Brain microvascular endothelial cell (primary cell): ENCODE measurements at regions not wholly inside any gene's neighbourhood (a gene's known extent, or its start where the extent isn't known, plus 50 kb on each side); places are given as distances from the start of the nearest gene placed in this dataset.

Source experiments
- DNase-seq: peaks from one replicate; pipeline ENCODE4 v3.0.0-alpha.2; 2020
- H3K27ac ChIP-seq: fragments of 250-450 bp; sonication (Bioruptor Pico); 2 replicates; pipeline ENCODE4 v1.5.1; 2020; ENCODE audit warnings: mild to moderate bottlenecking, moderate library complexity
- H3K27me3 ChIP-seq: fragments of 250-450 bp; sonication (Bioruptor Pico); replicated peaks from 2 replicates; pipeline ENCODE4 v1.5.1; 2020; ENCODE audit warnings: mild to moderate bottlenecking
- H3K36me3 ChIP-seq: fragments of 250-450 bp; sonication (Bioruptor Pico); replicated peaks from 2 replicates; pipeline ENCODE4 v1.5.1; 2020; ENCODE audit warnings: mild to moderate bottlenecking
- H3K4me3 ChIP-seq: 2 replicates; pipeline ENCODE4 v1.5.1; 2011; ENCODE audit warnings: low read depth, mild to moderate bottlenecking, control low read depth, low read length, moderate library complexity
- in situ Hi-C: cut with HindIII; loops from 2 replicates; pipeline ENCODE4 v1.10.0; 2017; ENCODE audit warnings: low sequenced_read_pairs, low pct_ligation_motif_present
- TF ChIP-seq, protein P1 (sequence below): IDR thresholded peaks from 2 replicates; pipeline ENCODE4 v1.5.1; 2011; ENCODE audit warnings: low read depth, mild to moderate bottlenecking, moderate library complexity, low read length, control low read depth, inconsistent platforms; ENCODE audit errors: missing control alignments

DNA sequence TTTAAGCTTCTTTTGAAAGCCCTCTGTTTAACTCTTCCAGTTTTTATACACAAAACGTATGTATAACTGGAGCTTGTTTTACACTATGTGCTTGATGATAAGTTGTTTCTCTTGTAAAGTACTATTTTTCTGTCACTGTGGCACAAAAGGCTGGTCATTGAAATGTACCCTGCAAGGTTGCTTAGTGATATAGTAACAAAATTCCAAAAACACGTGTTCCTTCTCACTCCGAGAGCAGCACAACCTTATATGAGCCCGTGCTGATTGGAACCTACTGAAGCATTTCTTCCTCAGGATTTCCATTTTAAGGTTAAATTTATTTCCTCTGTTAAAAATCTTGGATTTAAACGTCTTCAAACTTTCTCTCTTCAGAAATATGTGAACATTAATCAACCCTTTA, 772.9 kb upstream of the TENM3 start:
- in situ Hi-C loops = no loop called here
- TF ChIP-seq, protein P1, sequence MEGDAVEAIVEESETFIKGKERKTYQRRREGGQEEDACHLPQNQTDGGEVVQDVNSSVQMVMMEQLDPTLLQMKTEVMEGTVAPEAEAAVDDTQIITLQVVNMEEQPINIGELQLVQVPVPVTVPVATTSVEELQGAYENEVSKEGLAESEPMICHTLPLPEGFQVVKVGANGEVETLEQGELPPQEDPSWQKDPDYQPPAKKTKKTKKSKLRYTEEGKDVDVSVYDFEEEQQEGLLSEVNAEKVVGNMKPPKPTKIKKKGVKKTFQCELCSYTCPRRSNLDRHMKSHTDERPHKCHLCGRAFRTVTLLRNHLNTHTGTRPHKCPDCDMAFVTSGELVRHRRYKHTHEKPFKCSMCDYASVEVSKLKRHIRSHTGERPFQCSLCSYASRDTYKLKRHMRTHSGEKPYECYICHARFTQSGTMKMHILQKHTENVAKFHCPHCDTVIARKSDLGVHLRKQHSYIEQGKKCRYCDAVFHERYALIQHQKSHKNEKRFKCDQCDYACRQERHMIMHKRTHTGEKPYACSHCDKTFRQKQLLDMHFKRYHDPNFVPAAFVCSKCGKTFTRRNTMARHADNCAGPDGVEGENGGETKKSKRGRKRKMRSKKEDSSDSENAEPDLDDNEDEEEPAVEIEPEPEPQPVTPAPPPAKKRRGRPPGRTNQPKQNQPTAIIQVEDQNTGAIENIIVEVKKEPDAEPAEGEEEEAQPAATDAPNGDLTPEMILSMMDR = no peak
- Histone ChIP-seq H3K36me3 (no peaks in the 10 kb centered on the region), H3K4me3 (no peak overlapping the region), H3K27ac (no peak overlapping the region), H3K27me3 (no peaks in the 10 kb centered on the region)
- no peak for DNase-seq

DNA sequence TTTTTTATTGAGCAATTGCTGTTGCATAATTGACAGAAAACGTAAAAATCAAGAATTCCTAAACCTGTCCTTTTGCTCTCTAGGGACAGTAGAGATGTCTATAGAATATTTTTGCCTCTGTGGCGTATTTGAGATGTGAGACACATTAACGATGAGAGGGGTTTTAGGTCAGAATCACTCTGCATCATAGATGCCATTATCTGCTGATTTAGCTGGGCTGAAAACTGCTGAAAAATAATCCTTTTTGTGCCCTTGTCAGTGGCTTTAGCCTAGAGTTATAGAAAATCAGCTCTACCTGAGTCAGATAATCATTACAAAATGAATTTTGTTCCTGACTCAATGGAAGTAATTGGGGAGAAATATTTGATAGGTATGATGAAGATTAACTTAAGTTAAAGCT, 767.8 kb upstream of the TENM3 start:
- H3K27ac ChIP-seq = no peak overlapping the region
- TF ChIP-seq, protein P1 = no peak
- no peaks in the 10 kb centered on the region for H3K36me3 ChIP-seq
- peak overlapping the region; percentile 37 for H3K4me3 ChIP-seq
- no peak for DNase-seq
- in situ Hi-C loops = no loop called here
- no peaks in the 10 kb centered on the region for H3K27me3 ChIP-seq

DNA sequence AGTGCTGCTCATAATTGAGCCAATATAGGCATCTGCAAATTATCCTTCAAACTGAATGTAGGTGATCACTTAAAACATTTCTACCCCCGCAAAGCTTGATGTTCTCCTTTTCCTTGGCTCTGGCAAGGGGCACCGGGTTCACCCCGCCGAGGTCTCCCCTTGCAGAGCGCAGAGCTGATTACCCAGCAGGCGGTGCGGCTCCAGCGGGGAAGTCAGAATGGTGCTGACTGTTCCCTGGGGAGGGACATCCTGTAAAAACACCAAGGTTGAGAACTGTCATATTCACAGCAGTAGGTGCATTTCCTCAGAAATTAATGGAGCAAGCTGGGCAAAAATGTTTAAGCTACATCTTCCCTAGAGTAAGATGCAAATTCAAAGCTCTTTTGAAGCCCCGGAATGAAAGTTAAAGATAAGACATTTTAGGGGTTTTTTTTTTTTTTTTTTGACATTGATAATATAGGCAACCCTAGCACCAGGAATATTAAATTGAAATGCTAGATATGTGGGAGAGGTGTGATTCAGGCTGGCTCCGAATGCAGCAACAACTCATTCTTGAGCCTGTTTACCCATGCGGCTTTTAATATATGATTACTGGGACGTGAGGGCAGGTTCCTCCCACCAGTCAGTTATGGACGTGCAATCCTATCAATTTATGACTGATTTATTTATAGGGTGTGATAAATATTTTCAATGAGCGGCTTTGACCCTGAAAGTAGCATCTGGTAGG, 767.3 kb upstream of the TENM3 start:
- TF ChIP-seq, protein P1 = no peak
- DNase-seq = peak; percentile 9
- H3K4me3 ChIP-seq = peak overlapping the region; percentile 37
- H3K27me3 ChIP-seq = no peaks in the 10 kb centered on the region
- no peak overlapping the region for H3K27ac ChIP-seq
- H3K36me3 ChIP-seq = no peaks in the 10 kb centered on the region
- in situ Hi-C loops = no loop called here

DNA sequence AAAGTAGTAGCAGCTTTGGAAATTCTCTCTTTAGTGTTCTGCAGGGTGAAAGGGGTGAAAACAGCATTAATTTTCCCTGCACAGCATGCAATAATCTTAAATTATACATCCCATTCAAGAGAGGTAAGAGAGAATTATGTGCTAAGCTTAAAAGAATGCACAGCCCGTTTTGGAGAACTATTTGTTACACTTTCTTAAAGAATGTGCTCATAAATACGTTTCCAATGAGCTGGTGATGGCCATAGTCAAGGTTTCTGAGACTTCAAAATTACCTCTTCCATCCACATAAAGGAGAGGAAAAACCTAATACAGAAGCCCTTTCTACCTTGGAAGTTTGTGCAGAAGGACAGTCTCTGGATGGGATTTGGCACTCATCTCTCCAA, 766.7 kb upstream of the TENM3 start:
- Histone ChIP-seq H3K36me3 (no peaks in the 10 kb centered on the region), H3K27me3 (no peaks in the 10 kb centered on the region), H3K4me3 (no peak overlapping the region), H3K27ac (no peak overlapping the region)
- no peak for DNase-seq
- TF ChIP-seq, protein P1 = no peak
- in situ Hi-C loops = no loop called here

DNA sequence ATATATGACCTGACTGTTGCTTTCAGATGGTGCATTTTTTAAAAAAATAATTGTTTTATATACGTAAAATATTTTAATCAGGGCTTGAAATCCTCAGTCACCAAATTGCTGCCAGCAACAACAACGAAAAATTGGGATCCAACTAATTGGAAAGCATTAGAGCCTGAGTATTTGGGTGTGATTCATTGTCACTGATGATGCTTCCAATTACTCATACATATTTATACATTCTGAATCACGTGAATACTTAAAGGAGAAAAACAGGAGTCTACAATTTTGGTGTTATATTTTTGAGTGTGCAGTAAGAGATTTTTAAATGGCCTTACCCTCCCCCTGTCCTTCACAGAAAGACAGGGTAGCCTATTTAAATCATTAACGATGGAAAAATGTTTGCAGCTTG, 765.6 kb upstream of the TENM3 start:
- no peak for DNase-seq
- TF ChIP-seq, protein P1 = no peak
- in situ Hi-C loops = no loop called here
- Histone ChIP-seq H3K36me3 (no peaks in the 10 kb centered on the region), H3K27me3 (no peaks in the 10 kb centered on the region), H3K27ac (no peak overlapping the region), H3K4me3 (no peak overlapping the region)

DNA sequence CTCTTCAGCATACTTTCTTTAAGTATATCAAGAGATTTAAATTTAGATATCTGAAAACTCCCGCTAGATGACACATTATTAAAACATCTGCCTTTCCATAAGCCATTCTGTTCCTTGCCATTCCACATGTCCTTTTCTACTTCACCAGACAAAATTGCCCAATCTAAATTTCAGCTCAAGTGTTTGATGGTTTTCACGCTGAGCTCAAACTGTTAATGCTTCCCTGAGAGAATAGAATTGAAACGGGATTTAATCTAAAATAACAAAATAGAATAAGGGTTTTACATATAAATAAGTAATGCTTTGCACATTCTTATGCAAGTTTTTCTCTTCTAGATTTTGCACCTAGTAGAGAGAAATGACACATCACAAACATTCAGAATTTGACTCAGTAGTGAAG, 764.5 kb upstream of the TENM3 start:
- H3K4me3 ChIP-seq = no peak overlapping the region
- no peak overlapping the region for H3K27ac ChIP-seq
- H3K27me3 ChIP-seq = no peaks in the 10 kb centered on the region
- in situ Hi-C loops = no loop called here
- no peaks in the 10 kb centered on the region for H3K36me3 ChIP-seq
- TF ChIP-seq, protein P1 = no peak
- no peak for DNase-seq
